ENCODE measurements at regions not wholly inside any gene's neighbourhood (a gene's known extent, or its start where the extent isn't known, plus 50 kb on each side); places are given as distances from the start of the nearest gene placed in this dataset.

DNA sequence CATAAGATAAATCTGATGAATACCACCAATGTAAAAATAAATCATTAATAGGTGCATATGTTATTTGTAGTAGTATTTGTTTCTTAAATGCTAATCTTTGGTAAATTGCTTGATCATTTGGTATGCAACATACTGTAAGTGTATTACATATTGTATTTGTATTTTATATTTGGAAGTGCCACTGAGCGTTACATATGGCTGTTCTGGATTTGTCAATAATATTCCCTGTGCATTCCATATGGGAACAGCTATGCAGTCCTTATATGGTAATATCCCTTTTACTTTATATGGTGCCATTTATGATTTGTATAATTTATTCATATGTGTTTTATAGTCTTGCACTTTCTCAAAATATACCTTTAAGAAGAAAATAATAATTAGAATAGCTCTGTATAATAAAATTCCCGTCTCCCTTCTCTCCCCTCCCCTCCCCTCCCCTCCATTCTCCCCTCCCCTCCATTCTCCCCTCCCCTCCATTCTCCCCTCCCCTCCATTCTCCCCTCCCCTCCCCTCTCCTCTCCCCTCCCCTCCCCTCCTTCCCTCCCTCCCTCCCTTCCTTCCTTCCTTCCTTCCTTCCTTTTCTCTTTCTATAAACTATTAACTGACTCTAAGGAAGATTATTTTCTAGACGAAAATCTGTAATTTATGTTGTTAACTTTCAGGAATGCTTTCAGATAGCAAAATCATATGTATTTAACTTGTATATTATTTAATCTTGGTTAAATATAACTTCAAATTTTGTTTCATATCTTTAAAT, 241.4 kb downstream of the CSNK1G3 start:
- Histone ChIP-seq H2BK5ac (ENCODE audit: low read length) (no peak overlapping the region), H3K4ac (ENCODE audit: low read depth, low read length) (no peak overlapping the region), H3K79me1 (ENCODE audit: low read length) (no peaks in the 10 kb centered on the region), H4K8ac (ENCODE audit: low read depth, low read length) (no peak overlapping the region), H3K27me3 (ENCODE audit: insufficient read depth, low read length, poor library complexity) (no peaks in the 10 kb centered on the region), H3K36me3 (ENCODE audit: control insufficient read depth, insufficient read depth, low read length) (no peaks in the 10 kb centered on the region), H3K27ac (ENCODE audit: low read depth, low read length) (no peak overlapping the region), H3K4me3 (ENCODE audit: low read length) (no peak overlapping the region), H2BK120ac (ENCODE audit: low read depth, low read length) (no peak overlapping the region), H3K4me2 (ENCODE audit: low read length) (no peak overlapping the region), H3K4me1 (ENCODE audit: control insufficient read depth, low read depth, low read length) (peaks cover 2% of the 10 kb centered on the region), H3K23ac (ENCODE audit: low read length) (no peak overlapping the region), H2BK15ac (replicated peaks; ENCODE audit: low read depth) (no peak overlapping the region), H3K9ac (ENCODE audit: low read length) (no peak overlapping the region), H3K18ac (ENCODE audit: low read length) (no peak overlapping the region), H4K5ac (ENCODE audit: low read length) (no peak overlapping the region), H3K56ac (ENCODE audit: low read length) (no peak overlapping the region), H3K79me2 (ENCODE audit: control insufficient read depth, insufficient read depth, low read length) (no peaks in the 10 kb centered on the region), H2AK5ac (ENCODE audit: low read length) (no peak overlapping the region)
- no CpG with 5 or more reads among the region's 3 CpGs for WGBS (ENCODE audit: extremely low coverage, insufficient coverage, low lambda C conversion rate)
- no peak for DNase-seq

GRCh38 chr5:123752552-123753179, 240.7 kb downstream of the CSNK1G3 start:
- Histone ChIP-seq H3K9ac (ENCODE audit: low read length) (no peak overlapping the region), H4K5ac (ENCODE audit: low read length) (no peak overlapping the region), H3K18ac (ENCODE audit: low read length) (no peak overlapping the region), H2AK5ac (ENCODE audit: low read length) (no peak overlapping the region), H3K56ac (ENCODE audit: low read length) (no peak overlapping the region), H3K4me2 (ENCODE audit: low read length) (no peak overlapping the region), H3K79me1 (ENCODE audit: low read length) (no peaks in the 10 kb centered on the region), H2BK15ac (replicated peaks; ENCODE audit: low read depth) (no peak overlapping the region), H3K79me2 (ENCODE audit: control insufficient read depth, insufficient read depth, low read length) (no peaks in the 10 kb centered on the region), H2BK5ac (ENCODE audit: low read length) (no peak overlapping the region), H2BK120ac (ENCODE audit: low read depth, low read length) (no peak overlapping the region), H3K27ac (ENCODE audit: low read depth, low read length) (no peak overlapping the region), H3K23ac (ENCODE audit: low read length) (no peak overlapping the region), H4K8ac (ENCODE audit: low read depth, low read length) (no peak overlapping the region), H3K4me1 (ENCODE audit: control insufficient read depth, low read depth, low read length) (peaks cover 2% of the 10 kb centered on the region), H3K36me3 (ENCODE audit: control insufficient read depth, insufficient read depth, low read length) (no peaks in the 10 kb centered on the region), H3K4ac (ENCODE audit: low read depth, low read length) (no peak overlapping the region), H3K4me3 (ENCODE audit: low read length) (no peak overlapping the region), H3K27me3 (ENCODE audit: insufficient read depth, low read length, poor library complexity) (no peaks in the 10 kb centered on the region)
- DNase-seq = no peak
- no CpG with 5 or more reads among the region's 5 CpGs for WGBS (ENCODE audit: extremely low coverage, insufficient coverage, low lambda C conversion rate)

- Histone ChIP-seq H3K79me1 (ENCODE audit: low read length) (no peaks in the 10 kb centered on the region), H4K8ac (ENCODE audit: low read depth, low read length) (no peak overlapping the region), H3K4me2 (ENCODE audit: low read length) (no peak overlapping the region), H3K56ac (ENCODE audit: low read length) (no peak overlapping the region), H2BK120ac (ENCODE audit: low read depth, low read length) (no peak overlapping the region), H3K27me3 (ENCODE audit: insufficient read depth, low read length, poor library complexity) (no peaks in the 10 kb centered on the region), H3K23ac (ENCODE audit: low read length) (no peak overlapping the region), H3K4ac (ENCODE audit: low read depth, low read length) (no peak overlapping the region), H3K79me2 (ENCODE audit: control insufficient read depth, insufficient read depth, low read length) (no peaks in the 10 kb centered on the region), H2BK15ac (replicated peaks; ENCODE audit: low read depth) (no peak overlapping the region), H3K9ac (ENCODE audit: low read length) (no peak overlapping the region), H3K18ac (ENCODE audit: low read length) (no peak overlapping the region), H3K27ac (ENCODE audit: low read depth, low read length) (no peak overlapping the region), H4K5ac (ENCODE audit: low read length) (no peak overlapping the region), H2AK5ac (ENCODE audit: low read length) (no peak overlapping the region), H2BK5ac (ENCODE audit: low read length) (no peak overlapping the region), H3K4me1 (ENCODE audit: control insufficient read depth, low read depth, low read length) (peaks cover 2% of the 10 kb centered on the region), H3K4me3 (ENCODE audit: low read length) (no peak overlapping the region), H3K36me3 (ENCODE audit: control insufficient read depth, insufficient read depth, low read length) (no peaks in the 10 kb centered on the region)
- no CpG with 5 or more reads among the region's 3 CpGs for WGBS (ENCODE audit: extremely low coverage, insufficient coverage, low lambda C conversion rate)
- DNase-seq = no peak
Observed at GRCh38 chr5:123751670-123752069, 239.7 kb downstream of the CSNK1G3 start.

DNA sequence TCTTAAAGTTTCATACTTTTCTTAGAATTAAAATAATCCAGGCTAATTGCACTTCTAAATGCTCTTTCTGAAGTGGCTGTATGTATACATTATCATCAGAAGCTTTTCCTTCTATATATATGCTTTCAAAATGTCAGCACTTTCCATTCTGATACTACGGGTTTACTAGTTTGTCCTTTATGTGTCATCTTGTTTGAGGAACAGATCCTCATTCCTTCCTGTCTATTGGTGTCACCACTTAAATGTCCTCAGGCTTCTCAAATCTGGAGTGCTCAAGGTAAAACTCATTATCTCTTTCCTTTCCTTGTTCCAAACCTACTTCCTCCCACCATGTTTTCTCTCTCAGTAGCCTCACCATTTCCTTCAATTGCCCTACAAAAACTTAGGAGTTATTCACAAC, 236.3 kb downstream of the CSNK1G3 start:
- Histone ChIP-seq H3K9ac (ENCODE audit: low read length) (no peak overlapping the region), H4K8ac (ENCODE audit: low read depth, low read length) (no peak overlapping the region), H3K36me3 (ENCODE audit: control insufficient read depth, insufficient read depth, low read length) (no peaks in the 10 kb centered on the region), H2AK5ac (ENCODE audit: low read length) (no peak overlapping the region), H3K56ac (ENCODE audit: low read length) (no peak overlapping the region), H3K23ac (ENCODE audit: low read length) (no peak overlapping the region), H3K27me3 (ENCODE audit: insufficient read depth, low read length, poor library complexity) (no peaks in the 10 kb centered on the region), H2BK5ac (ENCODE audit: low read length) (no peak overlapping the region), H3K18ac (ENCODE audit: low read length) (no peak overlapping the region), H3K4me2 (ENCODE audit: low read length) (no peak overlapping the region), H3K79me1 (ENCODE audit: low read length) (no peaks in the 10 kb centered on the region), H3K4me3 (ENCODE audit: low read length) (no peak overlapping the region), H3K4ac (ENCODE audit: low read depth, low read length) (no peak overlapping the region), H3K27ac (ENCODE audit: low read depth, low read length) (no peak overlapping the region), H4K5ac (ENCODE audit: low read length) (no peak overlapping the region), H3K79me2 (ENCODE audit: control insufficient read depth, insufficient read depth, low read length) (no peaks in the 10 kb centered on the region), H3K4me1 (ENCODE audit: control insufficient read depth, low read depth, low read length) (no peaks in the 10 kb centered on the region), H2BK15ac (replicated peaks; ENCODE audit: low read depth) (no peak overlapping the region), H2BK120ac (ENCODE audit: low read depth, low read length) (no peak overlapping the region)
- WGBS (ENCODE audit: extremely low coverage, insufficient coverage, low lambda C conversion rate) = no CpG with 5 or more reads among the region's 1 CpG
- DNase-seq = no peak

- Histone ChIP-seq H2BK120ac (ENCODE audit: low read depth, low read length) (no peak overlapping the region), H3K4me3 (ENCODE audit: low read length) (no peak overlapping the region), H3K56ac (ENCODE audit: low read length) (no peak overlapping the region), H3K18ac (ENCODE audit: low read length) (no peak overlapping the region), H3K4me1 (ENCODE audit: control insufficient read depth, low read depth, low read length) (no peaks in the 10 kb centered on the region), H3K4ac (ENCODE audit: low read depth, low read length) (no peak overlapping the region), H2BK15ac (replicated peaks; ENCODE audit: low read depth) (no peak overlapping the region), H3K9ac (ENCODE audit: low read length) (no peak overlapping the region), H4K8ac (ENCODE audit: low read depth, low read length) (no peak overlapping the region), H3K23ac (ENCODE audit: low read length) (no peak overlapping the region), H3K27me3 (ENCODE audit: insufficient read depth, low read length, poor library complexity) (no peaks in the 10 kb centered on the region), H3K36me3 (ENCODE audit: control insufficient read depth, insufficient read depth, low read length) (no peaks in the 10 kb centered on the region), H4K5ac (ENCODE audit: low read length) (no peak overlapping the region), H3K4me2 (ENCODE audit: low read length) (no peak overlapping the region), H3K27ac (ENCODE audit: low read depth, low read length) (no peak overlapping the region), H3K79me2 (ENCODE audit: control insufficient read depth, insufficient read depth, low read length) (no peaks in the 10 kb centered on the region), H2AK5ac (ENCODE audit: low read length) (no peak overlapping the region), H3K79me1 (ENCODE audit: low read length) (no peaks in the 10 kb centered on the region), H2BK5ac (ENCODE audit: low read length) (no peak overlapping the region)
- DNase-seq = no peak
- no CpG with 5 or more reads among the region's 3 CpGs for WGBS (ENCODE audit: extremely low coverage, insufficient coverage, low lambda C conversion rate)
Observed at GRCh38 chr5:123746683-123747360, 234.8 kb downstream of the CSNK1G3 start.

All from mesendoderm (in vitro differentiated cells).